Effector CD4-positive, alpha-beta T cell (primary cell): ENCODE measurements at regions not wholly inside any gene's neighbourhood (a gene's known extent, or its start where the extent isn't known, plus 50 kb on each side); places are given as distances from the start of the nearest gene placed in this dataset.
"Not testable (repeated sequence)": the region's sequence is repeated elsewhere in the genome, so short reads cannot be mapped to it uniquely, and the experiment has no call there.

Source experiments
- DNase-seq: peaks from one replicate; pipeline ENCODE4 v3.0.0-alpha.2; 2020

GRCh38 chr2:91525587-91525986 lies 2834.1 kb downstream of the RPIA start:
- not testable (repeated sequence) for DNase-seq

DNA sequence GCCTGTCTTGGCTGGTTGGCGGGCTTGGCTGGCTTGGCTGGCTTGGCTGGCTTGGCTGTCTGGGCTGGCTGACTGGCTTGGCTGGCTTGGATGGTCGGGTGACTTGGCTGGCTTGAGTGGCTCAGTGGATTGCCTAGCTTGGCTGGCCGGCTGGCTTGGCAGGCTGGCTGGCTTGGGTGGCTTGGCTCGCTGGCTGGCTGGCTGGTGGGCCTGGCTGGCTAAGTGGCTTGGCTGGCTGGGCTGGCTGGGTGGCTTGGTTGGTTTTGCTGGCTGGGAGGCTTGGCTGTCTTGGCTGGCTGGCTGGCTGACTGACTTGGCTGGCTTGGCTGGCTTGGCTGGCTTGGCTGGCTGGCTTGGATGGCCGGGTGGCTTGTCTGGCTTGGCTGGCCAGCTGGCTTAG lies 2834.6 kb downstream of the RPIA start:
- not testable (repeated sequence) for DNase-seq

DNA sequence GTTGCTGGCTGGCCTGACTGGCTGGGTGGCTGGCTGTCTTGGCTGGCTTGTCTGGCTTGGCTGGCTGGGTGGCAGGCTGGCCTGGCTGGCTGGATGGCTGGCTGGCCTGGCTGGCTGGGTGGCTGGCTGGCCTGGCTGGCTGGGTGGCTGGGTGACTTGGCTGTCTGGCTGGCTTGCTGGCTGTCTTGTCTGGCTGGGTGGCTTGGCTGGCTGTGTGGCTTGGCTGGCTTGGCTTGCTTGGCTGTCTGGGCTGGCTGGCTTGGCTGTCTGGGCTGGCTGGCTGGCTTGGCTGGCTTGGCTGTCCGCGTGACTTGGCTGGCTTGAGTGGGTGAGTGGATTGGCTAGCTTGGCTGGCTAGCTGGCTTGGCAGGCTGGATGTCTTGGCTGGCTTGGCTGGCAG lies 2835.6 kb downstream of the RPIA start:
- not testable (repeated sequence) for DNase-seq

DNA sequence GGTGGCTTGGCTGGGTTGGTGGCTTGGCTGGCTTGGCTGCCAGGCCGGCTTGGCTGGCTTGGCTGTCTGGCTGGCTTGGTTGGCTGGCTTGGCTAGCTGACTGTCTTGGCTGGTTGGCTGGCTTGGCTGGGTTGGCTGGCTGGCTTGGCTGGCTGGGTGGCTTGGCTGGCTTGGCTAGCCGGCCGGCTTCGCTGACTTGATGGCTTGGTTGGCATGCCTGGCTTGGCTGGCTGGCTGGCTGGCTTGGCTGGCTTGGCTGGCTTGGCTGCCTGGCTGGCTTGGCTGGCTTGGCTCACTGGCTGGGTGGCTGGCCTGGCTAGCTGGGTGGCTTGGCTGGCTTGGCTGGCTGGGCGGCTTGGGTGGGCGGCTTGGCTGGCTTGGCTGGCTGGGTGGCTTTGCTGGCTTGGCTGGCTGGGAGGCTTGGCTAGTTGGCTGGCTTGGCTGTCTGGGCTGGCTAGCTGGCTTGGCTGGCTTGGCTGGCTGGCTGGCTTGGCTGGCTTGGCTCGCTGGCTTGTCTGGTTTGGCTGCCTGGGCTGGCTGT lies 2836.1 kb downstream of the RPIA start:
- not testable (repeated sequence) for DNase-seq

- DNase-seq: not testable (repeated sequence)
Observed at GRCh38 chr2:91528361-91528760, 2836.9 kb downstream of the RPIA start.

GRCh38 chr2:91536109-91536508 lies 2844.6 kb downstream of the RPIA start:
- DNase-seq: not testable (repeated sequence)

DNA sequence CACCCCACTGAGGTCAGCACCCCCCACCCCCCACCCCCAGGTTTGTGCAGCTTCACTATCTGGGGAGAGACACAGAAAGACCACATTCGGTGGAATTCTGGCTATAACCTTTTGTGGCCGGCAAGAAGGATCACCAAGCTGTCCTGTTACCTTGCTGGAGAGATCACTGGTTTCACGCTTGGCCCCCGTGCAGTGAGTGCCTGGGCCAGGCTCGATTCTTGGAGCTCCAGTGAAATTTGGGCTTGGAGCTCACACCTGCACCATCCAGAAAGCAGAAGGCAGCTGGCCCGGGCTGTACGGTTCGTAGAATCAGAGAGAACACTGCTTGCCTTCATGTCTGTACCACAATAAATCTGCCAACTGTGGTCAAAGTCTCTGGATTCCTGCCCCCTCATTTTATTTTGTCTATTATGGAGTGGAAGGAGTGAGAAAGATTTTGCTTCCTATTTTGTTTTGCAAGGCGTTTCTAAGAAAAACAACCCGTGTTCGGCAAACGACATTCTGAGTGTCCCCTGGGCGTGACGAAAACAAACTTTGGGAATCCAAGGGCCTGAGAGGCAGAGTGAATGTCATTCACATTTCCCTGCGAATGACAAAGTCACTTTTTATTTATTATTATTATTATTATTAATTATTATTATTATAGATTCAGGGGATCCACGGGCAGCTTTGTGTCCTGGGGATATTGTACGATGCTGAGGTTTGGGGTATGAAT lies 2845.2 kb downstream of the RPIA start:
- not testable (repeated sequence) for DNase-seq

- not testable (repeated sequence) for DNase-seq
Observed at GRCh38 chr2:91549316-91549715, 2857.8 kb downstream of the RPIA start.

DNA sequence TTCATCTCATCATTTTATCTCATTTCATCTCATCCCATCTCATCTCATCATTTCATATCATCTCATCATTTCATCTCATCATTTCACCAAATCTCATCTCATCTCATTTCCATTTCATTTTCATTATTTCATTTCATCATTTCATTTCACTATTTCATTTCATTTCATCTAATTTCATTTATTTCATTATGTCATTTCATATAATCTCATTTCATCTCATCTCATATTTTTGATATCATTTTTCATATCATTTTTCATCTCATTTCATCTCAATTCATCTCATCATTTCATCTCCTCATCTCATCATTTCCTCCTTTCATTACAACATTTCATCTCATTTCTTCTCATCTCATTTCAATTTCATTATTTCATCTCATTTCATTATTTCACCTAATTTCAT lies 2866.8 kb downstream of the RPIA start:
- DNase-seq: not testable (repeated sequence)

GRCh38 chr2:91559269-91559668 lies 2867.8 kb downstream of the RPIA start:
- not testable (repeated sequence) for DNase-seq

DNA sequence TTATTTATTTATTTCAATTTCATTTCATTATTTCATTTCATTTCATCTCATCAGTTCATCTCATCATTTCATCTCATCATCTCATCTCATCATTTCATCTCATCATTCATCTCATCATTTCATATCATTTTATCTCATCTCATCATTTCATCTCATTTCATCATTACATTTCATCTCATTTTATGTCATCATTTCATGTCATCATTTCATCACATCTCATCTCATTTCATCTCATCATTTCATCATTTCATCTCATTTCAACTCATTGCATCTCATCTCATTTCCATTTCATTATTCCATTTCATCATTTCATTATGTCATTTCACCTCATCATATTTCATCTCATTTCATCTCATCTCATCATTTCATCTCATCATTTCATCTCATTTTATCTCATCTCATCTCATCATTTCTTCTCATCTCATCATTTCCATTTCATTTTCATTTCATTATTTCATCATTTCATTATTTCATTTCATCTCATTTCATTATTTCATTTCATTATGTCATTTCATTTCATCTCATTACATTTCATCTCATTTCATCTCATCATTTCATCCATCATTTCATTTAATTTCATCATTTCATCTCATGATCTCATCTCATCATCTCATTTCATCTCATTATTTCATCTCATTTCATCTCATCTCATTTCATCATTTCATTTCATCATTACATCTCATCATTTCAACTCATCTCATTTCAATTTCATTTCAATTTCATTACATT lies 2868.6 kb downstream of the RPIA start:
- DNase-seq: not testable (repeated sequence)

DNA sequence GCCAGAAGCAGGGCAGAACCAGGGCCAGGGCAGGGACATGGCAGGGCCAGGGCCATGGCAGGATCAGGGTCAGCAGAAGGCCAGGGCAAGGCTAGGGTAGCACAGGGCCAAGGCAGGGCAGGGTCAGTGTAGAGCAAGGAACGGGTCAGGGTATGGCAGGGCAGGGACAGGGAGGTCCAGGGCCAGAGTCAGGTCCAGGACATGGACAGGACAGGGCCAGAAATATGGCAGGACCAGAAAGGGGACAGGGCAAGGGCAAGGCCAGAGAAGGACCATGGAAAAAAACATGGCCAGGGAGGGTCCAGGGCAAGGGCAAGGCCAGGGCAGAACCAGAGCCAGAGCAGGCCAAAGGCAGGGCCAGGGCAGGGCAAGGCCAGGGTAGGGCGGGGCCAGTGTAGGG lies 2870.7 kb downstream of the RPIA start:
- not testable (repeated sequence) for DNase-seq

DNA sequence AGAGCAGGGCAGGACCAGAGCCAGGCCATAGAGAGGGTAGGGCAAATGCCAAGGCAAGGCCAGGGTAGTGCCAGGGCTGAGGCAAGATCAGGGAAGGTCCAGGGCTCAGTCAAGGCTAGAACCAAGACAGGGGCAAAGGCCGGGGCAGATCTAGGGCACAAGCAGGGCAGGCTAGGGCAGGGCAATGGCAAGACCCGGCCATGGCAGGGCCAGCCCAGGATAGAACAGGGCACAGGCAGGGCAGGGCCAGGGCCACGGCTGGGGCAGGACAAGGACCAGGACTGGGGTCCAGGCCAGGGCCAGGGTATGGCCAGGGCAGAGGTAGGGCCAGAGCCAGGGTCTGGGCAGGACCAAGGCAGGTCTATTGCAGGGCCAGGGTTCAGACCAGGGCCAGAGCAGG lies 2873.2 kb downstream of the RPIA start:
- not testable (repeated sequence) for DNase-seq

DNA sequence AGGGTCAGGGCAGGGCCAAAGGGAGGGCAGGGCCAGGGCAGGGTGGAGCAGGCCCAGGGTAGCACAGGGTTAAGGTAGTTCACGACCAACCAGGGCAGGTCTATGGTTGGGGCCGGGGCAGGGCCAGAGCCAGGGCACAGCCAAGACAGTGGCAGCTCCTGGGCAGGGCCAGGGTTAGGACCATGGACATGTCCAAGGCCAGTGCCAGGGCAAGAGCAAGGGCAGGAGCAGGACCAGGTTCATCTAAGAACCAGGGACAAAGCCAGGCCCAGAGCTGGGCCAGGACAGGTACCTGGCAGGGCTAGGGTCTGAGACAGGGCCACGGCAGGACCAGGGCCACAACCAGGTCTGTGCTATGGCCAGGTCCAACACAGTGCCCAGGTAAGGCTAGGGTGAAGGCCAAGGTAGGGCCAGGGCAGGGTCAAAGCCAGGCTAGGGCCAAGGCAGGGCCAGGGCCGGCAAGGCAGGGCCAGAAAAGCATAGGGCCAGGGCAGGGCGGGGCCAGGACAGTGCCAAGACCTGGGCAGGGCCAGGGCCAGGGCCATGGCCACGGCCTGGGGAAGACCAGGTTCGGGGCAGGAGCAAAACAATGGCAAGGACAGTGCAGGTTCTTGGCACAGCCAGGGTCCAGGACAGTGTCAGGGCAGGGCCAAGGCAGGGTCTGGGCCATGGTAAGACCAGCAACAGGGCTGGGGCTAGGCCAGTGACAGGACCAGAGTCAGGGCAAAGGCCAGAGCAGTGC lies 2874.4 kb downstream of the RPIA start:
- DNase-seq: not testable (repeated sequence)

- DNase-seq: not testable (repeated sequence)
Observed at GRCh38 chr2:91566611-91567010, 2875.1 kb downstream of the RPIA start.

DNA sequence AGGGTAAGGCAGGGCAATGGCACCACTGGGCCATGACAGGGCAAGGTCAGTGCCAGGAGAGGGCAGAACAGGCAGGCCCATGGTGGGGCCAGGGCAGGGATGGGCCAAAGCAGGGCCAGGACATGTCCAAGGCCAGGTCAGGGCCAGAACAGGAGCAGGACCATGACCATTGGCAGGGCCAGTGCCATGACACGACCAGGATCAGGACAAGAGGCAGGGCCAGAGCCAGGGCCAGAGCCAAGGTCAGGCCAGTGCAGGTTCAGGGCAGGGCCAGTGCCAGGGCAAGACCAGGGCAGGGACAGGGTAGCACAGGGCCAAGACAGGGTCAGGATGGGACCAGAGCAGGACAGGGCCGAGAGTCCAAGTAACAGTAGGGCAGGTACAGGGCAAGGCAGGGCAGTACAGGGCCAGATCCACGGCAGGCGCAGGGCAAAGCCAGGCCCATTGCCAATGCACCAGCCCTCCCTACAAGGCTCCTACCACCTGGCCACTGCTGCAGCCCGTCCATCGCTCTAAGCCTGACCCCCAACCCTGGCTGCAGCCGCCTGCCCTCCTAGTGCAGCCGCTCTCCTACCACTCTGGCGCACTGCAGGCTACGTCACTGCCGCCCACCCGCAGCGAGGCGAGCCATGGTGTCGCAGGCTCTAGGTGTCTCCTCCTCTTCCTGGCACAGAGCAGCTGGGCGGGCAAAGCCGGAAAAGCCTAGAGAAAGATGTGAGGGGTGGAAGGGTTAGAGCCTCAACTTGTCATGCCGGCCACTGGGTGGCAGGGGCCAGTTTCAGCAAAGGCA lies 2876.3 kb downstream of the RPIA start:
- not testable (repeated sequence) for DNase-seq

DNA sequence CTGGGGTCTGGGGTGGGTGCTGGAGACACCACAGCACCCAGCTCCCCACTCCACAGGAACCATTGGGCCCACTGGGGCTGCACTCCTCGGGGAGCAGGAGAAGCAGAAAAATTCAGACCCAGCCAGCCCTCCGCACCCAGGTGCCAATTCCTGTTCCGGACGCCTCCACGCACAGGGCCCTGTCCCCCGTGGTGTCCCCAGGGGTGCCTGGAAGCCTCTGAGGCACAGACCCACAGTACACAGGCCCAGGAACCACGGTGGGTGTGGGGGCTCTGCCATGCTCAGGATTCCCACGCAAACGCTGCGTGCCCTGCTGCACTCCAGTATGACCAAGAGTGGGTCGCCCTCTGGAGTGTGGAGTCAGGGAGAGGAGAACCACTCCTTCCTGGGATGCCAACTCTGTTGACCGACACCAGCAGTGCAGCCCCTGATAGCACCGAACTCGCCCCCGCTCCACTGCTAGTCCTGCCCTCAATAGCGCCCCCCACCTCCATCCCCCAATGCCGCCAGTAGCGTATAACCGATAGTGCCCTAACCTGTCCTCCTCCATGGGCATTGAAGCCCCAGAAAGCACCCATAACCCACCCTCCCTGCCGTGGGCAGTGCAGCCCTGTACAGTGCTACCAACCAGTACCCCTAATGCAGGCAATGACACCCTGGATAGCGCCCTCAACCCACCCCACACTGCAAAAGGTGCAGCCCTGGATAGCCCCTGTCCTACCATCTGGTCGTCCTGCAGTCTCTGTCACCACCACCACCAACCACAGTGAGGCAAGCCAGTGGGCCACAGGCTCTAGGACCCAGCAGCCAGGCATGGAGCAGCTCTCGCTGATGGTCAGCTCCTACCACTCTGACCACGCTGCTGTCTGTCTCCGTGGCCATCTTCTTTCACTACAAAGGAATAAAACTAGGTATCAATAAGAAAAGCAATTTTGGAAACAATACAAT lies 2877.2 kb downstream of the RPIA start:
- not testable (repeated sequence) for DNase-seq

- not testable (repeated sequence) for DNase-seq
Observed at GRCh38 chr2:91571239-91571923, 2879.9 kb downstream of the RPIA start.

DNA sequence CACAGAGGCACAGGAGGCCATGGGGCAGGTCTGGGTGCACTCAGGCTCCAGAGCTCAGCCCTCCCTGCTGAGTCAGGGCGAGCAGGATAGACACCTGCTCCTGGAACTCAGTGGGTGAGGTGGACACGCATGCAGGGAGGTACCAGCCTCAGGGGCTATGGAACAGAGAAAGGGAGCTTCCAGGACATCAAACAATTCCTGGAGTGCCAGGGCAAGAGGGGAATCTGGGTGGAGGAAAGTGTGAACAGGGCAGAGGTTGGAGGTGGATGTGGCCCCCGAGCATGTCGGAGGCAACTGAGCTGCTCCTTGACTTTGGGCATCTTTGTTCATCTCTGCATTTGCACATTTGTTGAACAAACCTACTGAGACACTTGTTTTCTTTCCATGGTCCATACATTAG lies 2881.5 kb downstream of the RPIA start:
- not testable (repeated sequence) for DNase-seq

DNA sequence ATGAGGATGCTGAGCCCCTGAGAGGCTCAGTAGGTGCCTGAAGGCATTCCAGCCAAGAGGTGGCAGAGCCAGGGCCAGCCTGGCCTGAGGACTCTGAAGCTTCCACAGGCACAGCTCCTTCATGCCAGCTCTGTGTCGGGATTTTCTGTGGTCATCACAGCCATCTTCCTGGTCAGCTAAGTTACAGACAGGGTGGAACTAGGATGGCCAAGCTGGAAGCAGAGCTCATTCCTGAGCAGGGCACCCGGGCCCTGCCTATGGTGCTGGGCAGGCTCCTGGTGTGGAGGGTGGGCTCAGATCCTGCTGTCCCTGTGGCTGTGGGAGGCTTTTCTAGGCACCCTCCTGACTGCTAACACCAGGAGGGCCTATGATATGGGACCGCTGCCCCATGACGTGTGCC lies 2882.3 kb downstream of the RPIA start:
- DNase-seq: not testable (repeated sequence)
